ENCODE measurements at regions not wholly inside any gene's neighbourhood (a gene's known extent, or its start where the extent isn't known, plus 50 kb on each side); places are given as distances from the start of the nearest gene placed in this dataset.
"Not testable (repeated sequence)": the region's sequence is repeated elsewhere in the genome, so short reads cannot be mapped to it uniquely, and the experiment has no call there.

DNA sequence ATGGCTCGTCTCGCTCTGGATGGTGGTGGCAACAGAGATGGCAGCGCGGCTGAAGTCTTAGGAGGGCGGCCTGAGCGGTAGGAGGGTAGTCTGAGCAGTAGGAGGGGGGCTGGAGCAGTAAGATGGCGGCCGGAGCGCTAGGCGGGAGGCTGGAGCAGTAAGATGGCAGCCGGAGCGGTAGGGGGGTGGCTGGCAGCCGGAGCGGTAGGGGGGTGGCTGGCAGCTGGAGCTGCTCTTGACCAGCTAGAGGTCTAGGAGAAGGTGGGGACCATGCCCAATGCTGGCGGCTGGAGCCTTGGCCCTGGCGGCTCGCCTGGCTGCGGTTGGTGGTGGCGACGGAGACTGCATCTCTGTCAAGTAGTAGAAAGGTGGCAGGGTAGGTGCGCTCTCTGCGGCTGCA is 1262.7 kb downstream of the SPATA31A7 start:
- peak; percentile 47 for DNase-seq
- H3K27me3 ChIP-seq (replicated peaks in 1 of 7); H3K9me3 ChIP-seq; H3K4me1 ChIP-seq; H3K27ac ChIP-seq; H3K4me3 ChIP-seq; intact Hi-C loops (cut with DNase I; ENCODE audit: low total_unique reads); H3K36me3 ChIP-seq: not testable (repeated sequence)
- WGBS, 5 donors: 91 to 95% (median 94%) methylated on average over 4 to 14 of the region's 22 CpGs

DNA sequence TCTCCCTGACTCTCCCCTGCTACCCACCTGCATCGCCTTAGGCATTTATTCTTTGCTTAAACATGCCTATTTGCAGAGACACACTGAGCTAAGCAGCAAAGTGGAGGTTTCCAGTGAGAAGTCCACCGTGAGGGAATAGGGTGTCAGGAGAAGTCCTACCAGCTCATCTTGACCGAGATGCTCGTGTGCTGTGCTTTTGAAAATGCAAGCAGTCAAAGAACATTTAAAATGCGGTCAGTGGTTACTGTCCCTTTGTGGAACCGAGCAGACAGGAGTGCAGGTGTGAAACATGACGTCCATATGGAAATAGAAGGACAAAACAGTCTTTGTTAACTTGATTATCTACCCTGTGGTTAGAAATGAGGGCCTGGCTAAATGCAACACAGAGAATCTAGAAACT is 1274.3 kb downstream of the SPATA31A7 start:
- H3K4me1 ChIP-seq; intact Hi-C loops (cut with DNase I; ENCODE audit: low total_unique reads); H3K9me3 ChIP-seq; DNase-seq; H3K4me3 ChIP-seq; H3K27ac ChIP-seq; H3K36me3 ChIP-seq; H3K27me3 ChIP-seq (replicated peaks in 1 of 7): not testable (repeated sequence)
- WGBS, 5 donors: 77 to 89% methylated on average over 2 to 4 of the region's 7 CpGs; no CpG with 5 or more reads in 3 of the 5 donors

DNA sequence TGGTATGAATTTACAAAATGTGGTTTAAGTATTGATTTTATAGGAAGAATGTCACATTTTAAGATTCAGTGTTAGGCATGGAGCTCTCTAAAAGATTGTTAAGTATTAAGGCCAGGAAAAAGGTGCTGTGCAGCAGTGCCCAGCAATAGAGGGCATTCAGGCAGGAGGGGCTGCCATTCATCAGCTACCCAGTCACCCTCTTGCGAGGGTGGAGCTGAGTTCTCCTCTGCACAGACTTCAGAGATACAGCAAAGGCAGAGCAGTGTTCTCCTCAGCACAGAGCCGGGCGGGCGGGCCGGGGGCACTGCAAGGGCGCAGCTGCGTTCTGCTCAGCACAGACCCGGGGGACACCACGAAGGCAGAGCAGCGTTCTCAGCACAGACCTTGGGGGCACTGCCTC is 1275.1 kb downstream of the SPATA31A7 start:
- H3K4me3 ChIP-seq; H3K4me1 ChIP-seq; H3K27ac ChIP-seq; intact Hi-C loops (cut with DNase I; ENCODE audit: low total_unique reads); DNase-seq; H3K27me3 ChIP-seq (replicated peaks in 1 of 7); H3K36me3 ChIP-seq; H3K9me3 ChIP-seq: not testable (repeated sequence)
- WGBS, 5 donors: no CpG with 5 or more reads among the region's 10 CpGs
